HCT116 (cell line): ENCODE measurements at regions not wholly inside any gene's neighbourhood (a gene's known extent, or its start where the extent isn't known, plus 50 kb on each side); places are given as distances from the start of the nearest gene placed in this dataset.

Experiments used
- ATAC-seq: fragments of 200-7000 bp; cut with Tn5 transposase; 2 replicates; pipeline ENCODE4 v1.9.1; 2020; ENCODE audit warnings: mild to moderate bottlenecking, moderate library complexity
- BruUV-seq: library from RNA; stranded (reverse); fragments of 400-500 nt; replicated peaks from 2 replicates; lab custom pipeline; 2021; lab: Mats Ljungman, UMichigan
- CTCF ChIA-PET: fragments of 300-600 bp; sonication (Branson Sonifier 250); formaldehyde crosslinking; loops from one replicate; lab custom pipeline; 2021; ENCODE audit warnings: antibody characterized with exemption; lab: Charles Lee
- POLR2A ChIA-PET: fragments of 300-600, 350-600 bp; sonication (Branson Sonifier 250); formaldehyde crosslinking; loops from one replicate; lab custom pipeline; 2021; ENCODE audit warnings: antibody characterized with exemption; lab: Charles Lee
- RAD21 ChIA-PET, 2 experiments: fragments of 300-600 bp; sonication (Branson Sonifier 250); formaldehyde crosslinking; loops; one replicate each; lab custom pipeline; 2023; ENCODE audit warnings: low total read pairs in 2 of 2; ENCODE audit not compliant: uncharacterized antibody in 2 of 2, unreplicated experiment in 2 of 2, low non-redundant PET in 1 of 2; lab: Charles Lee
- DNase-seq: peaks from one replicate; pipeline ENCODE4 v3.0.0-alpha.2; 2010; ENCODE audit warnings: low read depth, low spot score
- H2AFZ ChIP-seq: fragments of 200-600 bp; shearing (Covaris generic), sonication (generic); 2 replicates; pipeline ENCODE4 v1.6.1; 2017; ENCODE audit warnings: low read depth, mixed run types, mixed read lengths, antibody characterized with exemption, low read length; ENCODE audit not compliant: poor library complexity, severe bottlenecking
- H3K27ac ChIP-seq: 2 replicates; pipeline ENCODE4 v1.5.1; 2012; ENCODE audit warnings: low read depth, low read length
- H3K27me3 ChIP-seq: fragments of 200-600 bp; sonication (generic); 2 replicates; pipeline ENCODE4 v1.6.1; 2016; ENCODE audit warnings: mixed run types, low read length, mixed read lengths; ENCODE audit not compliant: insufficient read depth
- H3K36me3 ChIP-seq, 2 experiments: fragments of 200-500 bp in 1 of 2; fragments of 200-600 bp in 1 of 2; sonication (Bioruptor generic) in 1 of 2; sonication (generic) in 1 of 2; 2 replicates each; pipeline versions ENCODE4 v1.5.1 to v1.6.1; 2014 to 2016; ENCODE audit warnings: low read length in 2 of 2, inconsistent platforms in 1 of 2, mixed read lengths in 1 of 2, mixed run types in 1 of 2; ENCODE audit not compliant: insufficient read depth in 2 of 2, control insufficient read depth in 1 of 2
- H3K4me1 ChIP-seq, 2 experiments: fragments of 200-600 bp in 1 of 2; sonication (generic) in 1 of 2; 2 replicates each; pipeline versions ENCODE4 v1.5.1 to v1.6.1; 2012 to 2017; ENCODE audit warnings: low read length in 2 of 2, inconsistent platforms in 1 of 2, mild to moderate bottlenecking in 1 of 2, mixed read lengths in 1 of 2, mixed run types in 1 of 2, moderate library complexity in 1 of 2; ENCODE audit not compliant: insufficient read depth in 2 of 2, control insufficient read depth in 1 of 2
- H3K4me2 ChIP-seq: fragments of 200-600 bp; sonication (generic); 2 replicates; pipeline ENCODE4 v1.6.1; 2017; ENCODE audit warnings: mixed run types, low read length, mixed read lengths
- H3K4me3 ChIP-seq, 2 experiments: fragments of 200-600 bp in 1 of 2; sonication (generic) in 1 of 2; replicated peaks in 1 of 2; 2 replicates each; pipeline ENCODE4 v1.5.1; 2011 to 2016; ENCODE audit warnings: low read length in 2 of 2, control low read depth in 1 of 2, low read depth in 1 of 2, mild to moderate bottlenecking in 1 of 2, mixed read lengths in 1 of 2, mixed run types in 1 of 2
- H3K79me2 ChIP-seq: fragments of 200-600 bp; sonication (generic); 2 replicates; pipeline ENCODE4 v1.6.1; 2017; ENCODE audit warnings: mild to moderate bottlenecking, mixed run types, low read length, moderate library complexity, mixed read lengths; ENCODE audit not compliant: insufficient read depth
- H3K9ac ChIP-seq: fragments of 200-600 bp; sonication (generic); 2 replicates; pipeline ENCODE4 v1.6.1; 2016; ENCODE audit warnings: low read length, mixed read lengths
- H3K9me2 ChIP-seq: fragments of 200-600 bp; sonication (generic), shearing (Covaris generic); 2 replicates; pipeline ENCODE4 v1.6.1; 2017; ENCODE audit warnings: mixed run types, mild to moderate bottlenecking, moderate library complexity; ENCODE audit not compliant: insufficient read depth
- H3K9me3 ChIP-seq, 2 experiments: fragments of 200-500 bp in 1 of 2; fragments of 200-600 bp in 1 of 2; sonication (Bioruptor generic) in 1 of 2; sonication (generic) in 1 of 2; 2 replicates each; pipeline ENCODE4 v1.6.1; 2014 to 2017; ENCODE audit warnings: low read length in 2 of 2, mixed read lengths in 2 of 2, inconsistent platforms in 1 of 2, low read depth in 1 of 2, mild to moderate bottlenecking in 1 of 2, mixed run types in 1 of 2, moderate library complexity in 1 of 2; ENCODE audit not compliant: control insufficient read depth in 1 of 2, insufficient read depth in 1 of 2
- H4K20me1 ChIP-seq: fragments of 200-600 bp; sonication (generic), shearing (Covaris generic); 2 replicates; pipeline ENCODE4 v1.6.1; 2017; ENCODE audit warnings: mixed run types, mild to moderate bottlenecking, moderate library complexity; ENCODE audit not compliant: insufficient read depth
- CBX3 ChIP-seq: IDR thresholded peaks from 2 replicates; pipeline ENCODE4 v1.6.1; 2012; ENCODE audit warnings: low read depth
- CEBPB ChIP-seq: IDR thresholded peaks from 2 replicates; pipeline ENCODE4 v1.6.1; 2012; ENCODE audit warnings: low read depth
- ELF1 ChIP-seq: IDR thresholded peaks from 2 replicates; pipeline ENCODE4 v1.6.1; 2012; ENCODE audit warnings: low read depth, borderline replicate concordance
- EZH2 ChIP-seq: fragments of 200-600 bp; sonication (generic); IDR thresholded peaks from 2 replicates; pipeline ENCODE4 v1.6.1; 2017; ENCODE audit warnings: antibody characterized with exemption, mixed run types
- EZH2phosphoT487 ChIP-seq: fragments of 200-600 bp; IDR thresholded peaks from 2 replicates; pipeline ENCODE4 v1.6.1; 2018; ENCODE audit warnings: antibody characterized with exemption, borderline replicate concordance
- FOSL1 ChIP-seq: IDR thresholded peaks from 2 replicates; pipeline ENCODE4 v1.6.1; 2012; ENCODE audit warnings: low read depth
- JUND ChIP-seq: IDR thresholded peaks from 2 replicates; pipeline ENCODE4 v1.6.1; 2012
- POLR2A ChIP-seq: IDR thresholded peaks from 2 replicates; pipeline ENCODE4 v1.7.0; 2011; ENCODE audit warnings: borderline replicate concordance; ENCODE audit not compliant: insufficient read depth, insufficient read length; ENCODE audit errors: extremely low read depth
- POLR2AphosphoS5 ChIP-seq: IDR thresholded peaks from 2 replicates; pipeline ENCODE4 v1.6.1; 2011; ENCODE audit warnings: mild to moderate bottlenecking, low read depth, low read length, moderate library complexity
- RAD21 ChIP-seq: IDR thresholded peaks from 2 replicates; pipeline ENCODE4 v1.6.1; 2012; ENCODE audit warnings: low read depth, mild to moderate bottlenecking
- SIN3A ChIP-seq: IDR thresholded peaks from 2 replicates; pipeline ENCODE4 v1.6.1; 2012; ENCODE audit warnings: low read depth
- SP1 ChIP-seq: IDR thresholded peaks from 2 replicates; pipeline ENCODE4 v1.6.1; 2012; ENCODE audit warnings: low read depth
- YY1 ChIP-seq: IDR thresholded peaks from 2 replicates; pipeline ENCODE4 v1.6.1; 2011; ENCODE audit warnings: low read length, low read depth, moderate library complexity, mild to moderate bottlenecking; ENCODE audit not compliant: insufficient replicate concordance; ENCODE audit errors: extremely low read depth
- ZFX ChIP-seq: fragments of 450-650 bp; IDR thresholded peaks from 2 replicates; pipeline ENCODE4 v1.6.1; 2017
- ZNF274 ChIP-seq: fragments of 200-500 bp; sonication (Bioruptor generic); IDR thresholded peaks from 2 replicates; pipeline ENCODE4 v1.6.1; 2014; ENCODE audit warnings: mild to moderate bottlenecking, low read depth, low read length, inconsistent platforms
- intact Hi-C: fragments of 100-400 bp; cut with micrococcal nuclease; formaldehyde crosslinking; loops from 2 replicates; pipeline ENCODE4 v1.10.0; 2022
- TF ChIP-seq, protein P1 (sequence below): IDR thresholded peaks from 2 replicates; pipeline ENCODE4 v1.6.1; 2011; ENCODE audit warnings: mild to moderate bottlenecking, low read length, moderate library complexity; ENCODE audit not compliant: insufficient replicate concordance; ENCODE audit errors: extremely low read depth
- TF ChIP-seq, protein P2 (sequence below): IDR thresholded peaks from 2 replicates; pipeline ENCODE4 v1.6.1; 2012
- TF ChIP-seq, protein P3 (sequence below): IDR thresholded peaks from 2 replicates; pipeline ENCODE4 v1.6.1; 2012; ENCODE audit warnings: low read depth
- TF ChIP-seq, protein P4 (sequence below), 3 experiments: fragments of 200-600 bp in 1 of 3; sonication (generic) in 1 of 3; IDR thresholded peaks in 2 of 3; conservative IDR thresholded peaks in 1 of 3; 2 replicates each; pipeline ENCODE4 v1.5.1; 2012 to 2017; ENCODE audit warnings: low read depth in 2 of 3, low read length in 2 of 3, antibody characterized with exemption in 1 of 3, borderline replicate concordance in 1 of 3, control low read depth in 1 of 3, mild to moderate bottlenecking in 1 of 3, mixed read lengths in 1 of 3, mixed run types in 1 of 3, moderate library complexity in 1 of 3; ENCODE audit not compliant: insufficient read depth in 1 of 3
- TF ChIP-seq, protein P5 (sequence below): IDR thresholded peaks from 2 replicates; pipeline ENCODE4 v1.6.1; 2012

DNA sequence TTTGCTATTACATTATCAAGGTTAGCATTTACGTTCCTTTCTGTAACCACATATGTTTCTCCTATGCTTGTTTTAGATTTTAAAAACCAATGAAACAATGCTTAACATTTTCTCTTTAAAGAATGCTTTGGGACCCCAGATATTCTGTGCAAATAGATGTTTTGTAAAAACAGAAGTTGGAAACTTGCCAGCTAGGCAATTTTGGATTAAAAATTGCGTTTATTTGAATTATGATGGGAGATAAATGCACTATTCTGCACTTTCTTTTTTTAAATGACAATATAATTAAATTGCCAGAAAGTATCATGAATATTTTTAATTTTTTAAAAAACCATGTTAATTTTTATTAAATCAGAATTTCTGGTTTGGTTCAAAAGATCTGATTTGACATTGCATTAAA lies 81.6 kb downstream of the MACIR start:
- no peak overlapping the region for H3K4me2 ChIP-seq
- CTCF ChIA-PET = no interaction called here
- no peak for TF ChIP-seq YY1
- TF ChIP-seq, protein P1, sequence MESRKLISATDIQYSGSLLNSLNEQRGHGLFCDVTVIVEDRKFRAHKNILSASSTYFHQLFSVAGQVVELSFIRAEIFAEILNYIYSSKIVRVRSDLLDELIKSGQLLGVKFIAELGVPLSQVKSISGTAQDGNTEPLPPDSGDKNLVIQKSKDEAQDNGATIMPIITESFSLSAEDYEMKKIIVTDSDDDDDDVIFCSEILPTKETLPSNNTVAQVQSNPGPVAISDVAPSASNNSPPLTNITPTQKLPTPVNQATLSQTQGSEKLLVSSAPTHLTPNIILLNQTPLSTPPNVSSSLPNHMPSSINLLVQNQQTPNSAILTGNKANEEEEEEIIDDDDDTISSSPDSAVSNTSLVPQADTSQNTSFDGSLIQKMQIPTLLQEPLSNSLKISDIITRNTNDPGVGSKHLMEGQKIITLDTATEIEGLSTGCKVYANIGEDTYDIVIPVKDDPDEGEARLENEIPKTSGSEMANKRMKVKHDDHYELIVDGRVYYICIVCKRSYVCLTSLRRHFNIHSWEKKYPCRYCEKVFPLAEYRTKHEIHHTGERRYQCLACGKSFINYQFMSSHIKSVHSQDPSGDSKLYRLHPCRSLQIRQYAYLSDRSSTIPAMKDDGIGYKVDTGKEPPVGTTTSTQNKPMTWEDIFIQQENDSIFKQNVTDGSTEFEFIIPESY = no peak
- TF ChIP-seq POLR2AphosphoS5 = no peak
- TF ChIP-seq, protein P2, sequence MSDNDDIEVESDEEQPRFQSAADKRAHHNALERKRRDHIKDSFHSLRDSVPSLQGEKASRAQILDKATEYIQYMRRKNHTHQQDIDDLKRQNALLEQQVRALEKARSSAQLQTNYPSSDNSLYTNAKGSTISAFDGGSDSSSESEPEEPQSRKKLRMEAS = no peak
- TF ChIP-seq, protein P3, sequence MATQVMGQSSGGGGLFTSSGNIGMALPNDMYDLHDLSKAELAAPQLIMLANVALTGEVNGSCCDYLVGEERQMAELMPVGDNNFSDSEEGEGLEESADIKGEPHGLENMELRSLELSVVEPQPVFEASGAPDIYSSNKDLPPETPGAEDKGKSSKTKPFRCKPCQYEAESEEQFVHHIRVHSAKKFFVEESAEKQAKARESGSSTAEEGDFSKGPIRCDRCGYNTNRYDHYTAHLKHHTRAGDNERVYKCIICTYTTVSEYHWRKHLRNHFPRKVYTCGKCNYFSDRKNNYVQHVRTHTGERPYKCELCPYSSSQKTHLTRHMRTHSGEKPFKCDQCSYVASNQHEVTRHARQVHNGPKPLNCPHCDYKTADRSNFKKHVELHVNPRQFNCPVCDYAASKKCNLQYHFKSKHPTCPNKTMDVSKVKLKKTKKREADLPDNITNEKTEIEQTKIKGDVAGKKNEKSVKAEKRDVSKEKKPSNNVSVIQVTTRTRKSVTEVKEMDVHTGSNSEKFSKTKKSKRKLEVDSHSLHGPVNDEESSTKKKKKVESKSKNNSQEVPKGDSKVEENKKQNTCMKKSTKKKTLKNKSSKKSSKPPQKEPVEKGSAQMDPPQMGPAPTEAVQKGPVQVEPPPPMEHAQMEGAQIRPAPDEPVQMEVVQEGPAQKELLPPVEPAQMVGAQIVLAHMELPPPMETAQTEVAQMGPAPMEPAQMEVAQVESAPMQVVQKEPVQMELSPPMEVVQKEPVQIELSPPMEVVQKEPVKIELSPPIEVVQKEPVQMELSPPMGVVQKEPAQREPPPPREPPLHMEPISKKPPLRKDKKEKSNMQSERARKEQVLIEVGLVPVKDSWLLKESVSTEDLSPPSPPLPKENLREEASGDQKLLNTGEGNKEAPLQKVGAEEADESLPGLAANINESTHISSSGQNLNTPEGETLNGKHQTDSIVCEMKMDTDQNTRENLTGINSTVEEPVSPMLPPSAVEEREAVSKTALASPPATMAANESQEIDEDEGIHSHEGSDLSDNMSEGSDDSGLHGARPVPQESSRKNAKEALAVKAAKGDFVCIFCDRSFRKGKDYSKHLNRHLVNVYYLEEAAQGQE = no peak
- no peak for TF ChIP-seq RAD21
- no peak for TF ChIP-seq JUND
- TF ChIP-seq SIN3A = no peak
- TF ChIP-seq ZFX = no peak
- TF ChIP-seq, protein P4, sequence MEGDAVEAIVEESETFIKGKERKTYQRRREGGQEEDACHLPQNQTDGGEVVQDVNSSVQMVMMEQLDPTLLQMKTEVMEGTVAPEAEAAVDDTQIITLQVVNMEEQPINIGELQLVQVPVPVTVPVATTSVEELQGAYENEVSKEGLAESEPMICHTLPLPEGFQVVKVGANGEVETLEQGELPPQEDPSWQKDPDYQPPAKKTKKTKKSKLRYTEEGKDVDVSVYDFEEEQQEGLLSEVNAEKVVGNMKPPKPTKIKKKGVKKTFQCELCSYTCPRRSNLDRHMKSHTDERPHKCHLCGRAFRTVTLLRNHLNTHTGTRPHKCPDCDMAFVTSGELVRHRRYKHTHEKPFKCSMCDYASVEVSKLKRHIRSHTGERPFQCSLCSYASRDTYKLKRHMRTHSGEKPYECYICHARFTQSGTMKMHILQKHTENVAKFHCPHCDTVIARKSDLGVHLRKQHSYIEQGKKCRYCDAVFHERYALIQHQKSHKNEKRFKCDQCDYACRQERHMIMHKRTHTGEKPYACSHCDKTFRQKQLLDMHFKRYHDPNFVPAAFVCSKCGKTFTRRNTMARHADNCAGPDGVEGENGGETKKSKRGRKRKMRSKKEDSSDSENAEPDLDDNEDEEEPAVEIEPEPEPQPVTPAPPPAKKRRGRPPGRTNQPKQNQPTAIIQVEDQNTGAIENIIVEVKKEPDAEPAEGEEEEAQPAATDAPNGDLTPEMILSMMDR (IDR thresholded peaks at IDR 0.05 in 2 of 3, conservative IDR thresholded peaks at IDR 0.05 in 1 of 3; ENCODE audit: borderline replicate concordance in 1 of 3, insufficient read depth in 1 of 3, low read depth in 2 of 3, low read length in 2 of 3) = no peak
- no peak for TF ChIP-seq POLR2A
- no peak for TF ChIP-seq ELF1
- no peak for TF ChIP-seq CEBPB
- no peak for TF ChIP-seq SP1
- no peak for TF ChIP-seq EZH2
- TF ChIP-seq EZH2phosphoT487 = no peak
- no peak for TF ChIP-seq ZNF274
- TF ChIP-seq FOSL1 = no peak
- no peak for TF ChIP-seq CBX3
- TF ChIP-seq, protein P5, sequence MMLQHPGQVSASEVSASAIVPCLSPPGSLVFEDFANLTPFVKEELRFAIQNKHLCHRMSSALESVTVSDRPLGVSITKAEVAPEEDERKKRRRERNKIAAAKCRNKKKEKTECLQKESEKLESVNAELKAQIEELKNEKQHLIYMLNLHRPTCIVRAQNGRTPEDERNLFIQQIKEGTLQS = no peak
- H3K4me1 ChIP-seq = no peaks in the 10 kb centered on the region
- no peaks in the 10 kb centered on the region for H3K36me3 ChIP-seq
- BruUV-seq = no TSS peak
- intact Hi-C loops = no loop called here
- POLR2A ChIA-PET = no interaction called here
- ATAC-seq (no peak), DNase-seq (no peak)
- RAD21 ChIA-PET = no interaction called here
- no peak overlapping the region for H3K4me3 ChIP-seq
- no peaks in the 10 kb centered on the region for H3K9me3 ChIP-seq
- no peaks in the 10 kb centered on the region for H3K79me2 ChIP-seq
- no peak overlapping the region for H2AFZ ChIP-seq
- H3K27me3 ChIP-seq = no peaks in the 10 kb centered on the region
- no peaks in the 10 kb centered on the region for H4K20me1 ChIP-seq
- no peak overlapping the region for H3K27ac ChIP-seq
- H3K9ac ChIP-seq = no peak overlapping the region
- H3K9me2 ChIP-seq = no peaks in the 10 kb centered on the region; the same call in 1 of the 2 replicates
